Keratinocyte (primary cell): ENCODE measurements at regions not wholly inside any gene's neighbourhood (a gene's known extent, or its start where the extent isn't known, plus 50 kb on each side); places are given as distances from the start of the nearest gene placed in this dataset.

Source experiments
- CTCF ChIP-seq, 3 experiments: IDR thresholded peaks in 1 of 3; conservative IDR thresholded peaks in 1 of 3; optimal IDR thresholded peaks in 1 of 3; 2 replicates in 2 of 3; 3 replicates in 1 of 3; pipeline versions ENCODE3 to v1.5.1; 2011; ENCODE audit warnings: low read length in 3 of 3, mild to moderate bottlenecking in 3 of 3, moderate library complexity in 2 of 3, control low read depth in 1 of 3, inconsistent platforms in 1 of 3; ENCODE audit not compliant: insufficient read depth in 2 of 3; ENCODE audit errors: extremely low read depth in 1 of 3
- EZH2 ChIP-seq: IDR thresholded peaks from one replicate; pipeline ENCODE4 v1.6.1; 2012; ENCODE audit warnings: inconsistent platforms, mild to moderate bottlenecking, low read length, moderate library complexity

GRCh38 chr9:110040788-110041187, 167.2 kb downstream of the C9orf152 start:
- TF ChIP-seq CTCF (optimal IDR thresholded peaks at IDR 0.05 in 1 of 3, IDR thresholded peaks at IDR 0.05 in 1 of 3, conservative IDR thresholded peaks at IDR 0.05 in 1 of 3; ENCODE audit: extremely low read depth in 1 of 3, insufficient read depth in 2 of 3, low read length in 3 of 3) (no peak), EZH2 (no peak)
